NCI-H1694 (cell line): ENCODE measurements at regions not wholly inside any gene's neighbourhood (a gene's known extent, or its start where the extent isn't known, plus 50 kb on each side); places are given as distances from the start of the nearest gene placed in this dataset.

ENCODE experiments used
- DNase-seq: peaks from one replicate; lab custom pipeline; 2025; lab: John Stamatoyannopoulos, UW

- DNase-seq = no peak
Observed at GRCh38 chr19:31706691-31707620, 357.7 kb upstream of the TSHZ3 start.

GRCh38 chr19:31708520-31708919 lies 359.3 kb upstream of the TSHZ3 start:
- DNase-seq = no peak

GRCh38 chr19:31709476-31709875 lies 360.2 kb upstream of the TSHZ3 start:
- DNase-seq = no peak

- no peak for DNase-seq
Observed at GRCh38 chr19:31715249-31715945, 366.2 kb upstream of the TSHZ3 start.

DNA sequence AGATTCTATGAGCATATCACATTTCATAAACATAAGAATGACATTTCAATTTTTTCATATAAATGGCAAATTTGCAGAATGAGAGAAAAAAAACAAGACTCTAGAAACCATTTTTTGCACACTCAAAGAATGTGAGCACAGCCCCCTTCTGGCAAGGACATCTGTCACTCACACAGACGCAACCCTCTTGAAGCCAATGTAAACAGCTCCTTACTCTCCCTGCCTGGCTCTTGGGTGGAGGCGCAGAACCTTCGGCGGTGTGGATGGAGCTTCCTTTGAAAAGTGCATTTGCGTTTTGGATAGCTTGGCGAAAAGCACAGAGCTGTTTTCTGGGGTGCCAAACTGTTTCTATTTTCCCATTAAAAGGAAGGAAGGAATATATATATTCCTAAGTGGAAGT lies 367.6 kb upstream of the TSHZ3 start:
- DNase-seq = no peak

GRCh38 chr19:31717269-31717923 lies 368.2 kb upstream of the TSHZ3 start:
- DNase-seq = no peak

DNA sequence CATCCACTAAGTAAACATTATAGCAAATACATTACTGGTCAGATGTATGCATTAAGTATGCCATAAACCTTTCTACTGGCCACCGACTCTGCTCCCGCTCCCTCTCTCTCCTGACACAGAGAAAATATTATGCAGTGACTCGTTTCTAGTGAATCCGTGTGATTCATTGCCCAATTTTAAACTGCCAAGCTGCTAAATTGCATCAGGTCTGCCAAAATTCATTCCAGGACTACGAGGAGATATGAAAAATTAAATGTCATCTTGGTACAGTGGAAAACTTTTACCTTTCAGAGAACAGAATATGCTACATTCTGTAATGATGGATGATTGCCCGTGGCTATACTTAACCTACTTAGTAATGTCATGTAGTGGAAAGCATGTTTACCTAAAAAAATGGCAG lies 368.8 kb upstream of the TSHZ3 start:
- DNase-seq = no peak

GRCh38 chr19:31718898-31719297 lies 369.7 kb upstream of the TSHZ3 start:
- DNase-seq = no peak

GRCh38 chr19:31723101-31723500 lies 373.9 kb upstream of the TSHZ3 start:
- DNase-seq = no peak

- DNase-seq = no peak
Observed at GRCh38 chr19:31725051-31725450, 375.8 kb upstream of the TSHZ3 start.

DNA sequence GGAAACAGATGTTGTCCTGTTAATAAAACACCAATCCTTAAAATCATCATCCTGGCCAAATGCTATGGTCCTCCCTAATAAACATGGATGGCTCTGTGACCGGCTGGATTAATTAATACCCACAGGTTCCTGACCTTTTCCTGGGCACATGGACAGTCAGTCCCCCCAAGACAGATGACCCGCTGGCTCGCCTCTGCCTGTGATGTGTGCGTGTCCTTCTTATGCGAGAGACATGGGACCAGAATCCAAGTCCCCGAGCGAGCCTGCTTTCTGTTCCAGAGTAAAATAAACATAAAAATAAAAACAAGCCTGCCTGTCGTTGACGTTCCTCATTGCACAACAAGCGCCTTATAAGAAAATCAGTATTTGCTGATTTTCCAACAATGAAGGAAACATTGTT lies 378.3 kb upstream of the TSHZ3 start:
- no peak for DNase-seq

- no peak for DNase-seq
Observed at GRCh38 chr19:31730270-31730669, 381.0 kb upstream of the TSHZ3 start.

DNA sequence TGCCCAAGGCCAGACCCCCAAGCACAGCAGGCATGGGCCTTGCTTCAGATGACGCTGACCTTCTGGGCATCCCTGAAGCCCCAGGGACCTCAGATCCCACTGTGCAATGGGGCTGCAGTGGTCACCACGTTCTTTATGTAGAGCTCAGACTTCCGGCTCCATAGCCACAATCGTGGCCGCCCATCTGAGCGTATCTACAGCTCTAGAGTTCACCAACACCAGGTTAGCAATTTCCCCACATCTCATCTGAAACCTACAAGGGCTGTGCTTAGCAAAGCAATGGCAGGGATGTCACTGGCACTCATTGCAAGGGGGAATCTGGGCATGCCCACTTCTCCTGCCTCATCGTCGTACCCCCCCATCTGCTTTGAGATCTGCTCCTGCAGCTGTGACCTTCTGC lies 384.4 kb upstream of the TSHZ3 start:
- DNase-seq = no peak

DNA sequence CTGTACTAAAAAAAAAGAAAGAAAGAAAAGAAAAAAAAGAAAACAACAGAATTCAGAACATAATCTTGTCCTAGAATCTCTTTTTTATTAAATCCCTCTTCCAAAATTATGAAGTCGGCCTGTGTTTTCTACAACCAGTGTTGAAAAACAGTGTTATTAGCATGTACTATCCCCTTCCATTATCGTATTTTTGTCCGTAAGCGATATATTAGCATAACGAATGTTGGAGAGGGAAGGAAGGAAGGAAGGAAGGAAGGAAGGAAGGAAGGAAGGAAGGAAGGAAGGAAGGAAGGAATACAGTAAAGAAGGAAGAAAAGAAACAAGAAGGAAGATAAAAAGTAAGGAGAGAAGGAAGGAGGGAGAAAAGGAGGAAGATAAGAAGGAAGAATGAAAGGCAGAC lies 393.0 kb upstream of the TSHZ3 start:
- DNase-seq = no peak

GRCh38 chr19:31745731-31746130 lies 396.5 kb upstream of the TSHZ3 start:
- no peak for DNase-seq

GRCh38 chr19:31749231-31749630 lies 400.0 kb upstream of the TSHZ3 start:
- DNase-seq = no peak

DNA sequence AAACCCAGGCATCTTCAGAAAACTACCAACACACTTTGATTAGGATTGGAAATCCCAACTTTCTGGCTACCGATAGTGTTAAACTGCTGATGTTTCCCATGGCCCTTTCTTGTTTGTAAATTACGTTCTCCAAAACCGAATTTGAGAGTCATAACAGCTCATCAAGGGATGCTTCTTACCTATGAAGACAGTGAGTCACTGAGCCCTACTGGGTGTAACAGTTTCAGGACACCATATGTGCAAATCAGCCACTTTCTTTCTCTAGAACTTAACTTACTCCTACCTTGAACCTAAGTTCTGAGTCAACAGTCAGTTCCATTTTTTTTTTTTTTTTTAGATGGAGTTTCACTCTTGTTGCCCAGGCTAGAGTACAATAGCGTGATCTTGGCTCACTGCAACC lies 410.1 kb upstream of the TSHZ3 start:
- no peak for DNase-seq

DNA sequence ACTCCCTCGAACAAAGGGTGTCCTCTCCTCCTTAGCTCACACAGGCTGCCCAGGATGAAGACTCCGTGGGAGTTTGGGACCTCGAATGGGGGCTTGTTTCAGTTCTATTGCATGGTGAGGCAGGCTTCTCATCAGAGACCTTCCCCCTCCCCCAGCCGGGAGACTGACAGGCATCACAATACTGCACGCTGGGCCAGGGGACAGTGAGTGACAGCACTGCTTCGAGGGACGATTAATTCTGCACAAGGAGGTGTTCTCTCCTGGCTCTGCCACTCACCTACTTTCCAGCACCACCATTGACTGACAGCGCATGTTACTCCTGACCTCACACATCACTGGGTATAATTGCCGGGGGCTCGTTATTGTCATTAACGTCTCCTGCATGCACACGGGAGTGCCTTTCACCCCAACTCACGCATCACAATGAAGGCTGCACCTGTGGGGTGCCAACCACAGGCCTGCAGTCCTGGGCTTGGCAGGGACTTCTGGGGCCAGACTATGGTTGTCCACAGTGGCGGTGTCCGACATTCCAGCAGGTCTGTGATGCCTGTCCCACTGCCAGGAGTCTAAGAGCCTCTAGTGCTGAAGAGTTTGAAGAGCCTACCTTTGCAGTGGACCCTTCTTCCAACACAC lies 412.2 kb upstream of the TSHZ3 start:
- DNase-seq = no peak

DNA sequence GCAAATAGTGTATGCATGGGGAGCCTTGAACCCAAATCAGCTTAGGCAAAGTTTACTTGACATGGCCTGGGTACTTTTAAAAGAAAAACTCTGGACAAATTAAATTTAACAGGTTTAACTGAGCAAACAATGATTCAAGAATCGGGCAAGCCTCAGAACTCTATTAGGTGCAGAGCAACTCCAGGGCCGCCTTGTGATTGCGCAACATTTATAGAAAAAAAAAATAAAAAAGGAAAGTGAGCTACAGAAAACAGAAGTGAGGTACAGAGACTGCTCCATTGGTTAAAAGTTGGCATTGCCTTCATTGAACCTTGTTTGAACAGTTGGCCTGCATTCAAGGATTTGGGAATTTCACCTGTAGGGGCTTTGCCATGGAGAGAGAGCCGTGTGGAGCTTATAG lies 421.0 kb upstream of the TSHZ3 start:
- DNase-seq = no peak

- DNase-seq = no peak
Observed at GRCh38 chr19:31772915-31773314, 423.7 kb upstream of the TSHZ3 start.

- DNase-seq = no peak
Observed at GRCh38 chr19:31781542-31781941, 432.3 kb upstream of the TSHZ3 start.

DNA sequence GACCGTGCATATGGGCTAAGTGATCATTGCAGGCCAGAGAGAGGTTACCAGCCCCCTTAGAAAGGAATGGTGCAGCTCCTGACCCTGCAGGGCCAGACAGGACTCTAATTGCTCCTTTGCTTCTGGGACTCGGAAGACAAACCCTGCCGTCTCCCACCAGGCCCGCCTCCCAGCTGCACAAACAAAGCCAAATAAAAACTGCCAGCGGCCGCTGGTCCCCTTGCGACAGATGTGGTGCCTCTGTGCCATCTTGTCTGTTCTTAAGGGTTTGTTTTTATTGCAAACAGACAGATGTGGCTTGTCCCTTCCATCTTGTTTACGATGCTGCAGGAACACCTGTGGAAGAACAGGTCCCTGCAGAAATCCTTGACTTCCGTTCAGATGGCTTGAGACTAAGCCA lies 434.4 kb upstream of the TSHZ3 start:
- DNase-seq = no peak
